ENCODE measurements at regions not wholly inside any gene's neighbourhood (a gene's known extent, or its start where the extent isn't known, plus 50 kb on each side); places are given as distances from the start of the nearest gene placed in this dataset.
A peak's percentile ranks its signal among the peaks of the same experiment; 100 is the strongest.
"Not testable (repeated sequence)": the region's sequence is repeated elsewhere in the genome, so short reads cannot be mapped to it uniquely, and the experiment has no call there.

DNA sequence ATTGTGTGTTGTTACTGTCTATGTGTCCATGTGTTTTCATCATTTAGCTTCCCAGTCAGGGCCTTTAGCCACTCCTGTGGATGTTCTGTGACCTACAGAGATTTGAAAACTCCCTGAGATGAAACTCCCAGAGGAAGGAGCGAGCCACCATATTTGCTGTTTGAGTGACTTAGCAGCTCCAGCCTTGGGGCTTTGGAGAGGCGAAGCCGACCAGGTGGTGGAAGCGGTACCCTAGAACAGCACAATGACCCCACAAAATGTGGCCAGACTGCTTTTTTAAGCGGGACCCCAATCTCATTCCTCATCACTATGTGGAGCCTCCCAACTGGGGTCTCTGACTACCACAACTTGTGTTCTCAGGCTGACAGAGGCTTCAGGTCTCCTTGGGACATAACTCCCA, 323.9 kb upstream of the KCND2 start:
- Mint-ChIP-seq H3K4me3 (no peak overlapping the region), H3K27ac (no peak overlapping the region), H3K27me3 (no peaks in the 10 kb centered on the region), H3K36me3 (no peaks in the 10 kb centered on the region), H3K4me1 (no peaks in the 10 kb centered on the region), H3K9me3 (peaks cover 0 to 2% (median 0%) of the 10 kb centered on the region in 7 donors)
- no peak for DNase-seq
- ATAC-seq (ENCODE audit: low read depth in 2 of 2) = no peak

DNA sequence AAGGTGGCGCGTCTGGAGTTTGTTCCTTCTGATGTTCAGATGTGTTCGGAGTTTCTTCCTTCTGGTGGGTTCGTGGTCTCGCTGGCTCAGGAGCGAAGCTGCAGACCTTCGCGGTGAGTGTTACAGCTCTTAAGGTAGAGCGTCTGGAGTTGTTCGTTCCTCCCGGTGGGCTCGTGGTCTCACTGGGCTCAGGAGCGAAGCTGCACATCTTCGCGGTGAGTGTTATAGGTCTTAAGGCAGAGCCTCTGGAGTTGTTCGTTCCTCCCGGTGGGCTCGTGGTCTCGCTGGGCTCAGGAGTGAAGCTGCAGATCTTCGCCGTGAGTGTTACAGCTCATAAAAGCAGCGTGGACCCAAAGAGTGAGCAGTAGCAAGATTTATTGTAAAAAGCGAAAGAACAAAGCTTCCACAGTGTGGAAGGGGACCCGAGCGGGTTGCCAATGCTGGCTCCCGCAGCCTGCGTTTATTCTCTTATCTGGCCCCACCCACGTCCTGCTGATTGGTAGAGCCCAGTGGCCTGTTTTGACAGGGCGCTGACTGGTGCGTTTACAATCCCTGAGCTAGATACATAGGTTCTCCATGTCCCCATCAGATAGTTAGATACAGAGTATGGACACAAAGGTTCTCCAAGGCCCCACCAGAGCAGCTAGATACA, 322.5 kb upstream of the KCND2 start:
- not testable (repeated sequence) for H3K27me3 Mint-ChIP-seq; H3K4me3 Mint-ChIP-seq; H3K9me3 Mint-ChIP-seq; DNase-seq; H3K36me3 Mint-ChIP-seq; H3K4me1 Mint-ChIP-seq; H3K27ac Mint-ChIP-seq; ATAC-seq (ENCODE audit: low read depth in 2 of 2)

GRCh38 chr7:119951614-119952013, 321.4 kb upstream of the KCND2 start:
- DNase-seq; H3K4me1 Mint-ChIP-seq; H3K9me3 Mint-ChIP-seq; H3K27ac Mint-ChIP-seq; ATAC-seq (ENCODE audit: low read depth in 2 of 2); H3K36me3 Mint-ChIP-seq; H3K27me3 Mint-ChIP-seq; H3K4me3 Mint-ChIP-seq: not testable (repeated sequence)

DNA sequence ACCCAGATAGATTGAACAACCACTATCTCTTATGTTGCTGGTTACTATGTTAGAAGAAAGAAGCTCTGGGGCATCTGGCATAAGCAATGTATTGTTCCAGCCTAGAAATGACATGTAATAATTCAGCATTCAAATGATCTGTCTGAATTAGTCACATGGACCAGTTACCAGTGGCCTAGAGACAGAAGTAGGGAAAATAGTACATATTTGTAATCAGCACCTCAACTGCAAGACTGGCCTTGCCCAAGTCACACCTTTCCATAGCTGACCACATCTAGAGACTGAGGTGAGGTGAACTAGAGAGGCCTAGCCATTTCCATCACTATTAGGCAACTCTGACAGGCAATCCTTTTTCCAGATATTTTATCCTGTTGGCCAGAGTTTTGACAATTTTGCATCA, 315.6 kb upstream of the KCND2 start:
- Mint-ChIP-seq H3K4me3 (no peak overlapping the region), H3K9me3 (peaks cover 0 to 1% (median 0%) of the 10 kb centered on the region in 7 donors), H3K36me3 (no peaks in the 10 kb centered on the region), H3K4me1 (no peaks in the 10 kb centered on the region), H3K27ac (no peak overlapping the region), H3K27me3 (no peaks in the 10 kb centered on the region)
- DNase-seq = no peak
- no peak for ATAC-seq (ENCODE audit: low read depth in 2 of 2)

GRCh38 chr7:119959811-119960210, 313.2 kb upstream of the KCND2 start:
- no peaks in the 10 kb centered on the region for H3K27me3 Mint-ChIP-seq
- no peak for ATAC-seq (ENCODE audit: low read depth in 2 of 2)

GRCh38 chr7:119963654-119964053, 309.3 kb upstream of the KCND2 start:
- Mint-ChIP-seq H3K27me3 (no peaks in the 10 kb centered on the region), H3K36me3 (no peaks in the 10 kb centered on the region), H3K4me3 (no peak overlapping the region), H3K9me3 (no peaks in the 10 kb centered on the region), H3K27ac (no peak overlapping the region), H3K4me1 (no peaks in the 10 kb centered on the region)
- ATAC-seq (ENCODE audit: low read depth in 2 of 2) = no peak
- no peak for DNase-seq

More at GRCh38 chr7:119959811-119960210, 313.2 kb upstream of the KCND2 start:
- DNase-seq = no peak
- H3K27ac Mint-ChIP-seq = no peak overlapping the region
- H3K4me1 Mint-ChIP-seq = no peaks in the 10 kb centered on the region
- H3K36me3 Mint-ChIP-seq = no peaks in the 10 kb centered on the region
- H3K4me3 Mint-ChIP-seq = no peak overlapping the region
- peaks cover 0 to 1% (median 0%) of the 10 kb centered on the region in 7 donors for H3K9me3 Mint-ChIP-seq

GRCh38 chr7:119964065-119964464, 308.9 kb upstream of the KCND2 start:
- Mint-ChIP-seq H3K9me3 (no peaks in the 10 kb centered on the region), H3K27ac (no peak overlapping the region), H3K4me1 (no peaks in the 10 kb centered on the region), H3K36me3 (no peaks in the 10 kb centered on the region), H3K4me3 (no peak overlapping the region), H3K27me3 (no peaks in the 10 kb centered on the region)
- DNase-seq = no peak
- no peak for ATAC-seq (ENCODE audit: low read depth in 2 of 2)

DNA sequence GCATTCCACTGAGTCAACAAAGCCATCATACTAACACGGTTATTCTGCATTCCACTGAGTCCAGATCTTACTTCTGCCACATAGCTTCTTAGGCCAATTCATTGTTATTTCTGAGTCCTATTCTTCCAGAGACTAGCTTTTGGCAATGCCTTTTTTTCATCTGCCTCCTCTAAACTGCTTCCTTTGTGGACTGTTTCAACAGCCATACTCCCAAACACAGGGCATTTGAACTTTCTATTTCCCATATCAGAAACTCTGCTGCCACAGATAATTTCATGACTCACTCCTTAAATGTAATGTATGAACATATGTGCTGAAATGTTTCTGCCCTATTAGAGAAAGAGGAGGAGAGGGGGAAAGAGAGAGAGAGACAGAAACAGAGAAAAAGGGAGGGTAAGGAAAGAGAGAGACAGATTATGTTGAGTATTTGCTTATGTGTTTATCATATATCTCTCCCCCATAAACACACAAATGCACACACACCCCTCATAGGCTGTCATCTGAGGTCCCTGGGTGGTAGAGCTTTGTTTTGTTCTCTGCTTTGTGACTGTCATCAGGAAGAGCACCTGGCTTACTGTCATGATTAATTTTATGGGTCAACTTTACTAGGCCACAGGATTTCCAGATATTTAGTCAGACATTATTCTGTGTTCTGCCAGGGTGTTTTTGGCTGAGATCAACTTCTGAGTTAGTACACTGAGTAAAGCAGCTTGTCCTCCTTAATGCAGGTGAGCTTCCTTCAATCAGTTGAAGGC, 308.0 kb upstream of the KCND2 start:
- Mint-ChIP-seq H3K36me3 (no peaks in the 10 kb centered on the region), H3K4me1 (no peaks in the 10 kb centered on the region), H3K4me3 (no peak overlapping the region), H3K27ac (no peak overlapping the region), H3K9me3 (no peaks in the 10 kb centered on the region), H3K27me3 (no peaks in the 10 kb centered on the region)
- DNase-seq = no peak
- ATAC-seq (ENCODE audit: low read depth in 2 of 2) = no peak

- no peak for DNase-seq
Observed at GRCh38 chr7:119967221-119967620, 305.8 kb upstream of the KCND2 start.

GRCh38 chr7:119968411-119968810, 304.6 kb upstream of the KCND2 start:
- not testable (repeated sequence) for H3K36me3 Mint-ChIP-seq; H3K27me3 Mint-ChIP-seq; H3K27ac Mint-ChIP-seq; H3K9me3 Mint-ChIP-seq; H3K4me1 Mint-ChIP-seq; H3K4me3 Mint-ChIP-seq; ATAC-seq (ENCODE audit: low read depth in 2 of 2); DNase-seq

More at GRCh38 chr7:119967221-119967620, 305.8 kb upstream of the KCND2 start:
- no peak for ATAC-seq (ENCODE audit: low read depth in 2 of 2)
- Mint-ChIP-seq H3K36me3 (no peaks in the 10 kb centered on the region), H3K27ac (no peak overlapping the region), H3K4me1 (no peaks in the 10 kb centered on the region), H3K9me3 (peaks cover 0 to 1% (median 0%) of the 10 kb centered on the region in 7 donors), H3K4me3 (no peak overlapping the region), H3K27me3 (no peaks in the 10 kb centered on the region)

DNA sequence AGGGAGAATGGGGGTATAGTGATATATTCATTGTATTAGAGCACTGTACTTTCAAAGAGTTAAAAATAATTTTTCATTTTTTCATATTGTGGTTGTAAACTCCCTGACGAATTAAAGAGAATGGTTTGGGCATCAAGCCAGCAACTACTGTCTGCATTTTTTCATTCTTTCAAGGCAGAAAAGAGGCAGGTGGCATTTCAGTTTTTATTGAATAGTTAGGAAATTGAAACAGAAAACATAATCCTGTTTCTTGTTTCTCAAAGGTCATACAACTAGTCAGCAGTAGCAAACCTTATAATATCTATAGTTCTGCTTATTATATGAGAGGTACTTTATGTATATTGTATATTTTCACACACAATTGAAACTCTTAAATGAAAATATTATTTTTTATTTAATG, 303.9 kb upstream of the KCND2 start:
- no peak overlapping the region for H3K27ac Mint-ChIP-seq
- no peaks in the 10 kb centered on the region for H3K27me3 Mint-ChIP-seq
- no peak for ATAC-seq (ENCODE audit: low read depth in 2 of 2)
- no peaks in the 10 kb centered on the region for H3K36me3 Mint-ChIP-seq
- no peaks in the 10 kb centered on the region for H3K4me1 Mint-ChIP-seq
- peaks cover 0 to 1% (median 0%) of the 10 kb centered on the region in 7 donors for H3K9me3 Mint-ChIP-seq
- H3K4me3 Mint-ChIP-seq = no peak overlapping the region
- no peak for DNase-seq

- no peak for DNase-seq
Observed at GRCh38 chr7:119969763-119970162, 303.2 kb upstream of the KCND2 start.

DNA sequence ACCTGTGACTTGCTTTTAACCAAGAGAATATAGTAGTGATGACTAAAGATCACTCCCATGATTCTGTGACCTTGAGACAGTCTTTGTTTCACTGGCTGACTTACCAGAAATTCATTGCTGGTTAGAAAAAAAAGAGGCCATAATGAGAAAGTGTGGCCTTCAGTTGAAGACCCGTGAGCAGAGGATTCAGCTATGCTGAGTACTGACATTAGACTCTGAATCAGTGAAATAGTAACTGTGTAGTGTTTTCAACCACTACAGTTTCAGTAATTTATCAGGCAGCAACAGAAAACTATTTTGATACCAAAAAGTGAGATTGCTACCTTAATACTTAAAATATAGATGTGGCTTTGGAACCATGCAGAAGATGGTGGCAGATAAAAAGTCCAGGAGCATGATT, 298.0 kb upstream of the KCND2 start:
- ATAC-seq (ENCODE audit: low read depth in 2 of 2) (no peak), DNase-seq (no peak)
- Mint-ChIP-seq H3K9me3 (peaks cover 0 to 1% (median 0%) of the 10 kb centered on the region in 7 donors), H3K27me3 (no peaks in the 10 kb centered on the region), H3K27ac (no peak overlapping the region), H3K36me3 (no peaks in the 10 kb centered on the region), H3K4me3 (no peak overlapping the region), H3K4me1 (no peaks in the 10 kb centered on the region)

More at GRCh38 chr7:119969763-119970162, 303.2 kb upstream of the KCND2 start:
- Mint-ChIP-seq H3K36me3 (no peaks in the 10 kb centered on the region), H3K27me3 (no peaks in the 10 kb centered on the region), H3K9me3 (peaks cover 0 to 1% (median 0%) of the 10 kb centered on the region in 7 donors), H3K4me1 (no peaks in the 10 kb centered on the region), H3K27ac (no peak overlapping the region), H3K4me3 (no peak overlapping the region)
- ATAC-seq (ENCODE audit: low read depth in 2 of 2) = no peak

GRCh38 chr7:119982884-119983283, 290.1 kb upstream of the KCND2 start:
- H3K27ac Mint-ChIP-seq = no peak overlapping the region
- H3K36me3 Mint-ChIP-seq = no peaks in the 10 kb centered on the region
- no peaks in the 10 kb centered on the region for H3K4me1 Mint-ChIP-seq
- peak in 1 of 2 donors; percentile 7 for ATAC-seq (ENCODE audit: low read depth in 2 of 2)
- no peak overlapping the region for H3K4me3 Mint-ChIP-seq
- peaks cover 0 to 9% (median 3%) of the 10 kb centered on the region in 7 donors for H3K9me3 Mint-ChIP-seq
- no peaks in the 10 kb centered on the region for H3K27me3 Mint-ChIP-seq
- no peak for DNase-seq
